HL-60 (cell line): ENCODE measurements at regions not wholly inside any gene's neighbourhood (a gene's known extent, or its start where the extent isn't known, plus 50 kb on each side); places are given as distances from the start of the nearest gene placed in this dataset.

ENCODE experiments used
- DNase-seq, 2 experiments: peaks; one replicate each; pipeline ENCODE4 v3.0.0-alpha.2; 2010 to 2020; ENCODE audit warnings: low read depth in 1 of 2, low spot score in 1 of 2
- H3K27ac ChIP-seq: fragments of 250-450 bp; sonication (Bioruptor Pico); replicated peaks from 2 replicates; pipeline ENCODE4 v1.5.1; 2020; ENCODE audit warnings: mild to moderate bottlenecking, moderate library complexity
- H3K27me3 ChIP-seq: fragments of 250-450 bp; sonication (Bioruptor Pico); 2 replicates; pipeline ENCODE4 v1.5.1; 2021; ENCODE audit warnings: mild to moderate bottlenecking, moderate library complexity; ENCODE audit not compliant: insufficient read depth, poor library complexity, severe bottlenecking
- H3K4me3 ChIP-seq: replicated peaks from 2 replicates; pipeline ENCODE4 v1.5.1; 2011; ENCODE audit warnings: mild to moderate bottlenecking, control low read depth, low read length; ENCODE audit not compliant: insufficient read depth
- CTCF ChIP-seq: IDR thresholded peaks from one replicate; pipeline ENCODE4 v1.5.1; 2011; ENCODE audit warnings: low read length, control low read depth, inconsistent platforms; ENCODE audit not compliant: insufficient read depth
- GABPA ChIP-seq: IDR thresholded peaks from 2 replicates; pipeline ENCODE4 v1.6.1; 2012; ENCODE audit warnings: low read depth
- POLR2AphosphoS5 ChIP-seq: IDR thresholded peaks from 2 replicates; pipeline ENCODE4 v1.6.1; 2012; ENCODE audit warnings: low read depth
- REST ChIP-seq: IDR thresholded peaks from 2 replicates; pipeline ENCODE4 v1.6.1; 2012; ENCODE audit warnings: low read depth; ENCODE audit not compliant: insufficient replicate concordance
- SPI1 ChIP-seq: IDR thresholded peaks from 2 replicates; pipeline ENCODE4 v1.6.1; 2012; ENCODE audit warnings: low read depth, mild to moderate bottlenecking, borderline replicate concordance

DNA sequence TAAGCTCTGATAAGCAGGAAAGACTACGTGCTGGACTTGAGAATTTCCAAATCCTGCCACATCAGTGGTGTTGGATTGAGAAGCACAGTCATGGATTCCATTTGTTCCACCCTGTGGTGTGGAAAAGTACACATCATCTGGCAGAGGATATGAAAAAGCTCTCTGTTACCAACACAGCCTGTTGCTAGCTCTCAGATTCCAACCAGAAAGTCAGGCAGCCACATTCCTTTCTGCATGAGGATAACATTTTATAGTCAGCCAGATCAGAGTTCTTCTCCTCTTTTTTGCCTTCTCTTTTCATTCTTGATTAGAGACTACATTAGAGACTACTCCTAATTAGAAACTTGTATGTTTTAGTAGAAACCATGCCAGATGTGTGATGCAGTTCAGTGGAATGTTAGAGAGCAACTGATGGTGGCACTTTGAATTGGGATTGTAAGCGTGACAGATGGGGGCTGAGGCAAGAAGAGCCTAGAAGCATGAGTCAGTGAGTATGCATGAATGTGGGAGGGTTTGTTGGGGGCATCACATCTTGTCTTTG is 61.2 kb upstream of the STXBP6 start:
- TF ChIP-seq CTCF (no peak), REST (no peak), POLR2AphosphoS5 (no peak), GABPA (no peak), SPI1 (no peak)
- H3K4me3 ChIP-seq = no peak overlapping the region
- DNase-seq = no peak
- H3K27ac ChIP-seq = no peak overlapping the region
- H3K27me3 ChIP-seq = no peaks in the 10 kb centered on the region

- no peak overlapping the region for H3K27ac ChIP-seq
- no peak for TF ChIP-seq SPI1
- no peak for TF ChIP-seq GABPA
- no peak for TF ChIP-seq POLR2AphosphoS5
- no peak for TF ChIP-seq CTCF
- DNase-seq = no peak
Measured at GRCh38 chr14:25110106-25110505, 60.2 kb upstream of the STXBP6 start.

DNA sequence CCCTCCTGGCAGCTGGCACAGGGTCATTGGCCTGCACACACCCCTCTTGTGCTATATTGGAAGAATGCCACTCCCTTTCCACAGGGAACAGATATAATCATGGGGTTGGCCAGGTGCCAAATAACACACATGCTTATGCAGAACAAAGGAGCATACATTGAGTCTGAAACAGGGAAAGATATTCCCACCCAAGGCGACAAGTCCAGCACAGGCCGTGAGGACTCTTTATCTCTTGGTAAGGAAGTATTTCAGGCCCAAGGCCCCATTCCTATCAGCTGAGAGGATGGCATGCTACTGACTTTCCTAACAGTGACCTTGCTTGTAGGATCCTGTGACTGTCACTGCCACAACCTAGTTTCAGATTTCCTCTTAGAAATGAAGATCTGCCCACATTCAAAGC is 59.0 kb upstream of the STXBP6 start:
- TF ChIP-seq SPI1 (no peak), REST (no peak), GABPA (no peak), CTCF (no peak), POLR2AphosphoS5 (no peak)
- H3K4me3 ChIP-seq = no peak overlapping the region
- H3K27me3 ChIP-seq = no peaks in the 10 kb centered on the region
- H3K27ac ChIP-seq = no peak overlapping the region
- DNase-seq = no peak

More at GRCh38 chr14:25110106-25110505, 60.2 kb upstream of the STXBP6 start:
- H3K27me3 ChIP-seq = no peaks in the 10 kb centered on the region
- H3K4me3 ChIP-seq = no peak overlapping the region

- H3K27ac ChIP-seq = no peak overlapping the region
- no peaks in the 10 kb centered on the region for H3K27me3 ChIP-seq
- no peak overlapping the region for H3K4me3 ChIP-seq
- DNase-seq = no peak
- TF ChIP-seq CTCF (no peak), REST (no peak)
Measured at GRCh38 chr14:25108291-25108690, 58.3 kb upstream of the STXBP6 start.
